ENCODE measurements at regions not wholly inside any gene's neighbourhood (a gene's known extent, or its start where the extent isn't known, plus 50 kb on each side); places are given as distances from the start of the nearest gene placed in this dataset.

DNA sequence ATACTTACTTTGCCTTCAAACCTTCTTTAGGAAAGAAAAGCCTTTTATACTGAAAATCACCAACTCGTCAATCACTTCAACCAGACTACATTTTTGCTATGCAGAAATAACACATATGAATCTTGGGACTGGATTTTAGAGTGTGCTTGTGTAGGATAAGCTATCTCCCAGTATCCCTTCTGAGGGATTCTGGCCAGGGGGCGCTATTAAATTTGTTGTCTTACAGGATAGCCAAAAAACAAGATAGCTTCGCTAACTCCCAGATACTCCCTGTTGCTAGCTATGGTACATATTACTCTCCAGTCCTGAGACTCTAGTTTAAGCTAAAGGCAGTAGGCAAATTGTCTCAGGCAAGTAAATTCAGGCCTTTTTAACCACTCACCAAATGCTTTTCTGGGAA lies 167.2 kb downstream of the LHFPL1 start:
- TF ChIP-seq, protein P1, sequence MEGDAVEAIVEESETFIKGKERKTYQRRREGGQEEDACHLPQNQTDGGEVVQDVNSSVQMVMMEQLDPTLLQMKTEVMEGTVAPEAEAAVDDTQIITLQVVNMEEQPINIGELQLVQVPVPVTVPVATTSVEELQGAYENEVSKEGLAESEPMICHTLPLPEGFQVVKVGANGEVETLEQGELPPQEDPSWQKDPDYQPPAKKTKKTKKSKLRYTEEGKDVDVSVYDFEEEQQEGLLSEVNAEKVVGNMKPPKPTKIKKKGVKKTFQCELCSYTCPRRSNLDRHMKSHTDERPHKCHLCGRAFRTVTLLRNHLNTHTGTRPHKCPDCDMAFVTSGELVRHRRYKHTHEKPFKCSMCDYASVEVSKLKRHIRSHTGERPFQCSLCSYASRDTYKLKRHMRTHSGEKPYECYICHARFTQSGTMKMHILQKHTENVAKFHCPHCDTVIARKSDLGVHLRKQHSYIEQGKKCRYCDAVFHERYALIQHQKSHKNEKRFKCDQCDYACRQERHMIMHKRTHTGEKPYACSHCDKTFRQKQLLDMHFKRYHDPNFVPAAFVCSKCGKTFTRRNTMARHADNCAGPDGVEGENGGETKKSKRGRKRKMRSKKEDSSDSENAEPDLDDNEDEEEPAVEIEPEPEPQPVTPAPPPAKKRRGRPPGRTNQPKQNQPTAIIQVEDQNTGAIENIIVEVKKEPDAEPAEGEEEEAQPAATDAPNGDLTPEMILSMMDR (IDR thresholded peaks at IDR 0.05) = no peak
- no peak for TF ChIP-seq POLR2A (IDR thresholded peaks at IDR 0.05)
- TF ChIP-seq EP300 (IDR thresholded peaks at IDR 0.05) = no peak

All from upper lobe of left lung (tissue), 4 donors.